Heart left ventricle (tissue), 16 donors: ENCODE measurements at regions not wholly inside any gene's neighbourhood (a gene's known extent, or its start where the extent isn't known, plus 50 kb on each side); places are given as distances from the start of the nearest gene placed in this dataset.

ENCODE experiments used
- ATAC-seq, 4 donors: fragments of 200-7000 bp; cut with Tn5 transposase; one replicate each; pipeline ENCODE4 v1.9.1; 2020 to 2022; ENCODE audit warnings: moderate library complexity in 4 of 4, mild to moderate bottlenecking in 3 of 4, moderate number of reproducible peaks in 1 of 4
- DNase-seq, 5 donors: peaks; one replicate each; pipeline ENCODE4 v3.0.0-alpha.2; 2020
- H3K27ac ChIP-seq, 12 donors: fragments of 200-600 bp; sonication (generic) in 4 of 12; one replicate each; pipeline versions ENCODE4 v1.5.0 to v1.8.0; 2016 to 2022; ENCODE audit warnings: mild to moderate bottlenecking in 2 of 12
- H3K27me3 ChIP-seq, 9 donors: fragments of 200-600 bp; sonication (generic) in 2 of 9; one replicate each; pipeline versions ENCODE4 v1.5.1 to v1.8.0; 2016 to 2022; ENCODE audit warnings: mild to moderate bottlenecking in 3 of 9
- H3K36me3 ChIP-seq, 9 donors: fragments of 200-600 bp; sonication (generic) in 2 of 9; one replicate each; pipeline versions ENCODE4 v1.5.0 to v1.8.0; 2018 to 2022; ENCODE audit warnings: mild to moderate bottlenecking in 2 of 9
- H3K4me1 ChIP-seq, 12 donors: fragments of 200-600 bp; sonication (generic) in 4 of 12; one replicate each; pipeline versions ENCODE4 v1.5.0 to v1.8.0; 2016 to 2022; ENCODE audit warnings: mild to moderate bottlenecking in 3 of 12
- H3K4me3 ChIP-seq, 12 donors: fragments of 200-600 bp; sonication (generic) in 4 of 12; one replicate each; pipeline versions ENCODE4 v1.5.0 to v1.8.0; 2017 to 2022; ENCODE audit warnings: mild to moderate bottlenecking in 9 of 12, moderate library complexity in 4 of 12
- H3K9me3 ChIP-seq, 12 donors: fragments of 200-600 bp; sonication (generic) in 4 of 12; one replicate each; pipeline versions ENCODE4 v1.5.0 to v1.8.0; 2016 to 2022; ENCODE audit warnings: mild to moderate bottlenecking in 1 of 12
- POLR2A ChIP-seq, 2 donors: fragments of 450-650 bp; IDR thresholded peaks; one replicate each; pipeline ENCODE4 v1.6.1; 2017; ENCODE audit warnings: antibody characterized with exemption in 2 of 2, mild to moderate bottlenecking in 2 of 2, moderate library complexity in 2 of 2
- WGBS, 4 donors: extraction: QIAGEN DNeasy Blood & Tissue Kit in 2 of 4; methylation state at CpG; one replicate each; pipeline versions ENCODE4 v1.1.5 to v1.1.7; 2013 to 2018; 5-methylcytosine and 5-hydroxymethylcytosine counted together
- intact Hi-C, 10 donors: fragments of 100-400 bp; cut with DNase I; formaldehyde crosslinking; loops; one replicate each; pipeline versions ENCODE4 v1.11.1 to v1.14.2; 2022
- TF ChIP-seq, protein P1 (sequence below), 12 donors: fragments of 200-600 bp; sonication (generic) in 4 of 12; IDR thresholded peaks; one replicate each; pipeline versions ENCODE4 v1.5.0 to v1.8.0; 2018 to 2022; ENCODE audit warnings: antibody characterized with exemption in 12 of 12, mild to moderate bottlenecking in 5 of 12
- donor health status: ischemic (EF 13 %, LVEDD 7.1; RV severe dilation, severe dysfunction).
- donor health status: healthy with polysubstance abuse.
- donor health status: DM: no; HTN: yes; CAD: no.
- donor health status: DM: no; HTN: no; CAD: no.
- donor health status: ischemic (EF 25% LVEDD 6.9; RV normal size, moderate dysfunction).
- donor health status: ischemic (EF 25% LVEDD 5.7; RV mildly dilated, moderate dysfunction).
- donor health status: healthy.
- donor health status: DM: yes; HTN: yes; CAD: no.
- donor health status: ischemic (EF 35%, LVEDD 5.7; RV mildly dilated, moderate dysfunction).
- donor health status: nonischemic (EF 11% LVEDD 7.7; RV severe dilation, severe dysfunction).
- donor health status: DM: yes; HTN: yes; CAD: no.
- donor health status: PGD.
- donor health status: ischemic (EF 29% LVEDD 5.4; RV normal size, mild dysfunction).
- donor health status: nonischemic (EF 23%, LVEDD 6.1; RV moderate dilation, normal function).

DNA sequence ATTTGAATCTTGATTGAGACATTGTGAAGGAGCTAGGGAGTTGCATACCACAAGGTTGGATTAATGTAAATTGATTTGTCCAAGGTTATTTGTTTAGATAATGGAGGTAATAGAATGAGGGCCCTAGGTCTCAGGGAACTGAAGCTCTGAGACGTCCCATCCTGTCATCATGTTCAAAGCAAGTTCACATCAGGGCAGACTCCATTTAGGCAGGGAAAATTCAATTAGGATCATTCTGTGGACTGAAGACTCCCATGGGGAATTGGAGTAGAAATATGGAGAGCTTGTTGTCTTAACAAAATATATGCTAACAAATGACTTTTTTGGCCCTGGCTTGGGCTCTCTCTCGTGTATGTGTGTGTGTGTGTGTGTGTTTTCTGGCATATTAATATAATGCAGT is 722.0 kb upstream of the ADAMTS16 start:
- Histone ChIP-seq H3K4me3 (no peak overlapping the region), H3K27me3 (no peaks in the 10 kb centered on the region), H3K36me3 (no peaks in the 10 kb centered on the region), H3K4me1 (no peaks in the 10 kb centered on the region), H3K27ac (no peak overlapping the region), H3K9me3 (no peaks in the 10 kb centered on the region)
- no peak for TF ChIP-seq POLR2A (IDR thresholded peaks at IDR 0.05)
- TF ChIP-seq, protein P1, sequence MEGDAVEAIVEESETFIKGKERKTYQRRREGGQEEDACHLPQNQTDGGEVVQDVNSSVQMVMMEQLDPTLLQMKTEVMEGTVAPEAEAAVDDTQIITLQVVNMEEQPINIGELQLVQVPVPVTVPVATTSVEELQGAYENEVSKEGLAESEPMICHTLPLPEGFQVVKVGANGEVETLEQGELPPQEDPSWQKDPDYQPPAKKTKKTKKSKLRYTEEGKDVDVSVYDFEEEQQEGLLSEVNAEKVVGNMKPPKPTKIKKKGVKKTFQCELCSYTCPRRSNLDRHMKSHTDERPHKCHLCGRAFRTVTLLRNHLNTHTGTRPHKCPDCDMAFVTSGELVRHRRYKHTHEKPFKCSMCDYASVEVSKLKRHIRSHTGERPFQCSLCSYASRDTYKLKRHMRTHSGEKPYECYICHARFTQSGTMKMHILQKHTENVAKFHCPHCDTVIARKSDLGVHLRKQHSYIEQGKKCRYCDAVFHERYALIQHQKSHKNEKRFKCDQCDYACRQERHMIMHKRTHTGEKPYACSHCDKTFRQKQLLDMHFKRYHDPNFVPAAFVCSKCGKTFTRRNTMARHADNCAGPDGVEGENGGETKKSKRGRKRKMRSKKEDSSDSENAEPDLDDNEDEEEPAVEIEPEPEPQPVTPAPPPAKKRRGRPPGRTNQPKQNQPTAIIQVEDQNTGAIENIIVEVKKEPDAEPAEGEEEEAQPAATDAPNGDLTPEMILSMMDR (IDR thresholded peaks at IDR 0.05) = no peak
- intact Hi-C loops = no loop called here
- no peak for DNase-seq
- no peak for ATAC-seq
- WGBS, 4 donors = 19 to 30% (median 24%) methylated on average over 2 of the region's 2 CpGs

DNA sequence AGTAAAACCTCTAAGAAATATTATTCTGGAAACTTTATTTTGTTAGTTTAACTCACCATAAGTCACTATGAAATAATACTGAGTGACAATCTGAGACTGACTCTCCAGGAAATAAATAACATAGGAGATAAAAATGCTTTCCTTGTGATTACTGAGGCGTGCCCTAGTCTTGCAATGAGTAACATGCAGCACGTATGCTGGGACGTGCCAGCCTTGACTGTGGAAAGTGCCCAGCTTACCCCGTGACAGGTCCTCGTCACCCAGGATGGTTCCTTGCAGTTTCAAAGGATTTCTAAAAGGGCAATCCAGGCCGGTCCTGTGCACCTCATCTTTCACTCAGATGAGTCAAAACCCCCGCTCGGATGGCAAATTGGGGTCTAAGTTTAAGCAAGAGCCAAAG is 720.8 kb upstream of the ADAMTS16 start:
- H3K36me3 ChIP-seq = no peaks in the 10 kb centered on the region
- intact Hi-C loops = no loop called here
- TF ChIP-seq, protein P1 (IDR thresholded peaks at IDR 0.05) = no peak
- no peak for TF ChIP-seq POLR2A (IDR thresholded peaks at IDR 0.05)
- H3K9me3 ChIP-seq = no peaks in the 10 kb centered on the region
- DNase-seq (no peak), ATAC-seq (no peak)
- H3K4me1 ChIP-seq = no peaks in the 10 kb centered on the region
- 64 to 77% (median 70%) methylated on average over 8 of the region's 8 CpGs for WGBS, 4 donors
- H3K4me3 ChIP-seq = no peak overlapping the region
- H3K27me3 ChIP-seq = no peaks in the 10 kb centered on the region
- no peak overlapping the region for H3K27ac ChIP-seq

DNA sequence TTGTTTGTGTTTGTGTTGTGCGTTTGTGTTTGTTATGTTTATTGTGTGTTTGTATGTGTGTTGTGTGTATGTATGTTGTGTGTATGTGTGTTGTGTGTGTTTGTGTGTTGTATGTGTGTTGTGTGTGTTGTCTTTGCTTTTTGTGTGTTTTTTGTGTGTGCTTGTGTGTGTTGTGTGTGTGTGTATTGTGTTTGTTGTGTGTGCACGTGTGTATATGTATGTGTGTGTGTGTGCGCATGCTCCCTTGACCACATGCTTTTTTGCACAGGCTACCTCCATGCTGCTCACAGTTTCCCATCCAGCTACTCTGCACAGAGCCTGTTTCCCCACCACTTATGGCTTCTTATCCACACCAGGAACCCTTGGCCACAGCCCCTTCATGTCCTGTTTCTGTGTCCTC is 720.0 kb upstream of the ADAMTS16 start:
- Histone ChIP-seq H3K4me3 (no peak overlapping the region), H3K36me3 (no peaks in the 10 kb centered on the region), H3K9me3 (no peaks in the 10 kb centered on the region), H3K27ac (no peak overlapping the region), H3K4me1 (no peaks in the 10 kb centered on the region), H3K27me3 (no peaks in the 10 kb centered on the region)
- DNase-seq (no peak), ATAC-seq (no peak)
- intact Hi-C loops = no loop called here
- WGBS, 4 donors = 88 to 94% (median 91%) methylated on average over 3 of the region's 3 CpGs
- TF ChIP-seq, protein P1 (IDR thresholded peaks at IDR 0.05) = no peak
- no peak for TF ChIP-seq POLR2A (IDR thresholded peaks at IDR 0.05)

DNA sequence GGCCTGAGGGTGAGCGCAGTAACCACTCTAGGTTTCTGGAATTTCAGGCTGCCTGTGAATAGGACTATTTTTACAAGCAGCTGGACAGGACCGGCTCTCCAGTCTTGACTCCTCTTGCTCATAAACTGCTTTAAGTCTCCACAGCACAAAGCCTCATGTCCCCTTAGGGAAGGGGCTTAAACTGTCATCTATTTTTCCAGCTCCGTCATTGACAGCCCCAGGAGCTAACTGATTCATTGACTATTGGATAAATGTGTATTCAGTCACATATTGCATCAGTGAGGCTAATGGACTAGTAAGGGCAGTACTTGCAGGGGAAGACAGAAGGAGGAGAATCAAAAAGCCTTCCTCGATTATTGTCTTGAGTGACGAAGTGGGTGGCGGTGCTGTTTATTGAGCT is 719.4 kb upstream of the ADAMTS16 start:
- DNase-seq = no peak
- Histone ChIP-seq H3K4me1 (no peaks in the 10 kb centered on the region), H3K27ac (no peak overlapping the region), H3K4me3 (no peak overlapping the region), H3K27me3 (no peaks in the 10 kb centered on the region), H3K36me3 (no peaks in the 10 kb centered on the region), H3K9me3 (no peaks in the 10 kb centered on the region)
- intact Hi-C loops = no loop called here
- no peak for ATAC-seq
- TF ChIP-seq POLR2A (IDR thresholded peaks at IDR 0.05) = no peak
- TF ChIP-seq, protein P1 (IDR thresholded peaks at IDR 0.05) = no peak
- WGBS, 4 donors = 74 to 92% (median 85%) methylated on average over 5 to 6 of the region's 6 CpGs
